Osteocyte (in vitro differentiated cells): ENCODE measurements at regions not wholly inside any gene's neighbourhood (a gene's known extent, or its start where the extent isn't known, plus 50 kb on each side); places are given as distances from the start of the nearest gene placed in this dataset.

Experiments used
- DNase-seq: peaks from one replicate; pipeline ENCODE4 v3.0.0; 2021; ENCODE audit warnings: mixed read lengths; ENCODE audit not compliant: unreplicated experiment; ENCODE audit errors: extremely low spot score
- H3K27ac Mint-ChIP-seq: one replicate; pipeline ENCODE4 v1.8.0; 2021; ENCODE audit warnings: mild to moderate bottlenecking, mixed read lengths; ENCODE audit not compliant: unreplicated experiment
- H3K27me3 Mint-ChIP-seq: one replicate; pipeline ENCODE4 v1.8.0; 2021; ENCODE audit warnings: mixed read lengths; ENCODE audit not compliant: unreplicated experiment
- H3K36me3 Mint-ChIP-seq: one replicate; pipeline ENCODE4 v1.8.0; 2021; ENCODE audit warnings: mixed read lengths; ENCODE audit not compliant: unreplicated experiment
- H3K4me1 Mint-ChIP-seq: one replicate; pipeline ENCODE4 v1.8.0; 2021; ENCODE audit warnings: mixed read lengths; ENCODE audit not compliant: unreplicated experiment
- H3K4me3 Mint-ChIP-seq: one replicate; pipeline ENCODE4 v1.8.0; 2021; ENCODE audit warnings: mild to moderate bottlenecking, moderate library complexity, mixed read lengths; ENCODE audit not compliant: unreplicated experiment
- H3K9me3 Mint-ChIP-seq: one replicate; pipeline ENCODE4 v1.8.0; 2021; ENCODE audit warnings: mixed read lengths; ENCODE audit not compliant: unreplicated experiment
- CTCF ChIP-seq: fragments of 200-600 bp; sonication (generic); IDR thresholded peaks from 2 replicates; pipeline ENCODE4 v1.5.0; 2021; ENCODE audit warnings: antibody characterized with exemption, mild to moderate bottlenecking, moderate library complexity

GRCh38 chrX:39931529-39932282 is 166.1 kb downstream of the BCOR start:
- Mint-ChIP-seq H3K4me1 (peaks cover 21% of the 10 kb centered on the region), H3K9me3 (no peaks in the 10 kb centered on the region), H3K4me3 (no peak overlapping the region), H3K27me3 (no peaks in the 10 kb centered on the region), H3K27ac (no peak overlapping the region), H3K36me3 (no peaks in the 10 kb centered on the region)
- no peak for TF ChIP-seq CTCF
- no peak for DNase-seq

- peak; percentile 47 for TF ChIP-seq CTCF
- no peak overlapping the region for H3K4me3 Mint-ChIP-seq
- H3K27me3 Mint-ChIP-seq, result no peaks in the 10 kb centered on the region
- no peaks in the 10 kb centered on the region for H3K9me3 Mint-ChIP-seq
- peaks cover 11% of the 10 kb centered on the region for H3K4me1 Mint-ChIP-seq
- no peak for DNase-seq
- H3K27ac Mint-ChIP-seq, result peak overlapping the region; percentile 38
- H3K36me3 Mint-ChIP-seq, result no peaks in the 10 kb centered on the region
These were observed 162.2 kb downstream of the BCOR start for GRCh38 chrX:39935411-39936064.

- Mint-ChIP-seq H3K4me1 (peaks cover 23% of the 10 kb centered on the region), H3K9me3 (no peaks in the 10 kb centered on the region), H3K36me3 (no peaks in the 10 kb centered on the region)
These were observed 160.6 kb downstream of the BCOR start for GRCh38 chrX:39936886-39937770.

GRCh38 chrX:39938466-39938865 is 159.3 kb downstream of the BCOR start:
- Mint-ChIP-seq H3K36me3 (no peaks in the 10 kb centered on the region), H3K9me3 (peaks cover 5% of the 10 kb centered on the region), H3K4me1 (peaks cover 23% of the 10 kb centered on the region), H3K4me3 (no peak overlapping the region), H3K27me3 (no peaks in the 10 kb centered on the region), H3K27ac (no peak overlapping the region)
- TF ChIP-seq CTCF, result no peak
- DNase-seq, result no peak

More at GRCh38 chrX:39936886-39937770, 160.6 kb downstream of the BCOR start:
- no peak for DNase-seq
- Mint-ChIP-seq H3K27me3 (no peaks in the 10 kb centered on the region), H3K27ac (no peak overlapping the region), H3K4me3 (no peak overlapping the region)
- TF ChIP-seq CTCF, result no peak
